ENCODE measurements at regions not wholly inside any gene's neighbourhood (a gene's known extent, or its start where the extent isn't known, plus 50 kb on each side); places are given as distances from the start of the nearest gene placed in this dataset.

GRCh38 chrX:134715930-134716619 is 57.8 kb upstream of the PLAC1 start:
- no peak overlapping the region for H3K27ac ChIP-seq (ENCODE audit: low read length)
- TF ChIP-seq EZH2 (IDR thresholded peaks at IDR 0.05; ENCODE audit: borderline replicate concordance, low read depth, low read length, severe bottlenecking) (no peak), CTCF (IDR thresholded peaks at IDR 0.05; ENCODE audit: borderline replicate concordance, extremely low read depth, low read length, poor library complexity, severe bottlenecking) (no peak)
- H3K4me1 ChIP-seq (ENCODE audit: insufficient read depth, low read length), result peaks cover 13% of the 10 kb centered on the region
- DNase-seq, result peak; percentile 65
- H4K20me1 ChIP-seq (ENCODE audit: insufficient read depth, low read length), result no peaks in the 10 kb centered on the region
- no peaks in the 10 kb centered on the region for H3K79me2 ChIP-seq (ENCODE audit: insufficient read depth, low read length)
- peak; percentile 90 for ATAC-seq (ENCODE audit: insufficient read depth, low read depth)
- H3K4me2 ChIP-seq (ENCODE audit: insufficient read depth, low read length), result no peak overlapping the region
- no peaks in the 10 kb centered on the region for H3K36me3 ChIP-seq (ENCODE audit: insufficient read depth, low read length)
- H2AFZ ChIP-seq (ENCODE audit: low read depth, low read length), result no peak overlapping the region
- H3K4me3 ChIP-seq (ENCODE audit: low read depth in 1 of 2, low read length in 2 of 2), result no peak overlapping the region
- no peaks in the 10 kb centered on the region for H3K9me3 ChIP-seq (ENCODE audit: insufficient read depth, low read length, severe bottlenecking)
- no peaks in the 10 kb centered on the region for H3K27me3 ChIP-seq (ENCODE audit: insufficient read depth, low read length, poor library complexity)
- no peak overlapping the region for H3K9ac ChIP-seq (ENCODE audit: low read depth, low read length)

- no peaks in the 10 kb centered on the region for H4K20me1 ChIP-seq (ENCODE audit: insufficient read depth, low read length)
- TF ChIP-seq CTCF (IDR thresholded peaks at IDR 0.05; ENCODE audit: borderline replicate concordance, extremely low read depth, low read length, poor library complexity, severe bottlenecking) (no peak), EZH2 (IDR thresholded peaks at IDR 0.05; ENCODE audit: borderline replicate concordance, low read depth, low read length, severe bottlenecking) (no peak)
- no peaks in the 10 kb centered on the region for H3K36me3 ChIP-seq (ENCODE audit: insufficient read depth, low read length)
- H3K4me3 ChIP-seq (ENCODE audit: low read depth in 1 of 2, low read length in 2 of 2), result no peak overlapping the region
- no peaks in the 10 kb centered on the region for H3K27me3 ChIP-seq (ENCODE audit: insufficient read depth, low read length, poor library complexity)
- DNase-seq (no peak), ATAC-seq (ENCODE audit: insufficient read depth, low read depth) (no peak)
- H3K9me3 ChIP-seq (ENCODE audit: insufficient read depth, low read length, severe bottlenecking), result no peaks in the 10 kb centered on the region
- H3K9ac ChIP-seq (ENCODE audit: low read depth, low read length), result no peak overlapping the region
- no peak overlapping the region for H3K4me2 ChIP-seq (ENCODE audit: insufficient read depth, low read length)
- no peak overlapping the region for H3K27ac ChIP-seq (ENCODE audit: low read length)
- H3K4me1 ChIP-seq (ENCODE audit: insufficient read depth, low read length), result peaks cover 13% of the 10 kb centered on the region
- no peaks in the 10 kb centered on the region for H3K79me2 ChIP-seq (ENCODE audit: insufficient read depth, low read length)
- no peak overlapping the region for H2AFZ ChIP-seq (ENCODE audit: low read depth, low read length)
These were observed 56.4 kb upstream of the PLAC1 start for GRCh38 chrX:134714633-134715110.

GRCh38 chrX:134713618-134714107 is 55.4 kb upstream of the PLAC1 start:
- Histone ChIP-seq H3K27me3 (ENCODE audit: insufficient read depth, low read length, poor library complexity) (no peaks in the 10 kb centered on the region), H2AFZ (ENCODE audit: low read depth, low read length) (no peak overlapping the region), H3K4me3 (ENCODE audit: low read depth in 1 of 2, low read length in 2 of 2) (no peak overlapping the region), H4K20me1 (ENCODE audit: insufficient read depth, low read length) (no peaks in the 10 kb centered on the region), H3K9ac (ENCODE audit: low read depth, low read length) (no peak overlapping the region), H3K9me3 (ENCODE audit: insufficient read depth, low read length, severe bottlenecking) (no peaks in the 10 kb centered on the region), H3K79me2 (ENCODE audit: insufficient read depth, low read length) (no peaks in the 10 kb centered on the region), H3K36me3 (ENCODE audit: insufficient read depth, low read length) (no peaks in the 10 kb centered on the region), H3K27ac (ENCODE audit: low read length) (no peak overlapping the region), H3K4me2 (ENCODE audit: insufficient read depth, low read length) (no peak overlapping the region), H3K4me1 (ENCODE audit: insufficient read depth, low read length) (peaks cover 6% of the 10 kb centered on the region)
- TF ChIP-seq EZH2 (IDR thresholded peaks at IDR 0.05; ENCODE audit: borderline replicate concordance, low read depth, low read length, severe bottlenecking) (no peak), CTCF (IDR thresholded peaks at IDR 0.05; ENCODE audit: borderline replicate concordance, extremely low read depth, low read length, poor library complexity, severe bottlenecking) (no peak)
- ATAC-seq (ENCODE audit: insufficient read depth, low read depth), result no peak
- DNase-seq, result no peak
